HuH-7 (cell line): ENCODE measurements at regions not wholly inside any gene's neighbourhood (a gene's known extent, or its start where the extent isn't known, plus 50 kb on each side); places are given as distances from the start of the nearest gene placed in this dataset.

Source experiments
- DNase-seq: peaks from one replicate; pipeline ENCODE4 v3.0.0; 2011; ENCODE audit warnings: low spot score

DNA sequence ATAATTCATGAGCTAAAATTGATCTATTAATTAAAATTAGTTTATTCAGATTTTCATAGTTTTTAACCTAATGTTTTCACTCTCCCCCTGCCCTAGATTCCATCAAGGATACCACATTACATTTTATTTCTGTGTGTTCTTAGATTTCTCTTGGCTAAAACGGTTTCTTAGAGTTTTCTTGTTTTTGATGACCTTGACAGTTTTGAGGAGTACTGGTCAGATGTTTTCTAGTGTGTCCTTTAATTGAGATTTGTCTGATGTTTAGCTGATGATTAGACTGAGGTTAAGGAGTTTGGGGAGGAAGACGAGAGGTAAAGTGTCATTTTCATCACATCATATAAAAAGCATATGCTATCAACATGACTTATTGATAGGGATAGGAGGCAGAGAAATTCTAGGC lies 475.9 kb downstream of the SQOR start:
- no peak for DNase-seq

DNA sequence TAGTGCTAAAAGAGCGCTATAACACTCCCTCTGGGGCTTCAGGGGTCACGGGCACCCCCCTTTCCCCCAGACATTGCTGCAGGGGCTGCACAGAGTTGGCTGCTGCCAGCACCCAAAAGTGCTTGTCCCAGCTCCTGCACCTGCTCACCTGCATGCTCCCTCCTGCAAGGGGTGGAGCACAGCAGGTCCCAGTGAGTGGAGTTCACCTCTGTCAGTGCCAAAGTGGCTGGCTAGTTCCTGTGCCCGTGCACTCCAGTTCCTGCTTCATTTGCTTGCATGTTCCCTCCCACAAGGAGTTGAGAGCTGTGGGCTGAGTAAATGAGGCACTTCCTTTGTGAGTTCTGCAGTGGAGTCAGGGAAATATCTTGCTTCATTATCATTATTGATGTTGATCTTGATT lies 476.9 kb downstream of the SQOR start:
- no peak for DNase-seq

DNA sequence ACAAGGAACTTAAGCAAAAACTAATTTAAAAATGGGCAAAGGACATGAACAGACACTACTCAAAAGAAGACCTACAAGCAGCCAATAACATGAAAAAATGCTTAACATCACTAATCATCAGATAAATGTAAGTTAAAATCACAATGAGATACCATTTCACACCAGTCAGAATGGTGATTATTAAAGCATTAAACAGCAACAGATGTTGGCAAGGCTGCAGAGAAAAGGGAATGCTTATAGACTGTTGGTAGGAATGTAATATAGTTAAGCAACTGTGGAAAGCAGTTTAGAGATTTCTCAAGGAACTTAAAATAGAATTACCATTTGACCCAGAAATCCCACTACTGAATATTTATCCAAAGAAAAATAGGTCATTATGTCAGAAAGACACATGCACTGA lies 482.2 kb downstream of the SQOR start:
- DNase-seq: no peak

DNA sequence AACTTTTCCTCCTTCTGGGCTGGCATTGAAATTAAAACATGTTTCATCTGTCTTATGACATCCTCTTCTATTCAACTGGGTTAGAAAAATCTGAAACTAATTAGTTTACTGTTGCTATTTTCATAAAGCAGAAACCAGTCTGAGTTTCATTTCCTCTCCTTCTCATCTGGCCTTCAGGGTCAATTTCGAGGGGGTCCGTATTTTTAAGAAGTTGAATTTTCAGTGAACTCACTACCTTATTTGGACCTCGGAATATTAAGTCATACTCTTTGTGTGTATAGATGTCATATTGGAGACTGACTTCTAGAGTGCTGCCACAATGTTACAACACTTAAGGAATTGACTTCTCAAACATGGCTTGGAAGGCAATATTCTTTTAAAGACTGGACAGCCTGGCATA lies 485.9 kb downstream of the SQOR start:
- DNase-seq: no peak

DNA sequence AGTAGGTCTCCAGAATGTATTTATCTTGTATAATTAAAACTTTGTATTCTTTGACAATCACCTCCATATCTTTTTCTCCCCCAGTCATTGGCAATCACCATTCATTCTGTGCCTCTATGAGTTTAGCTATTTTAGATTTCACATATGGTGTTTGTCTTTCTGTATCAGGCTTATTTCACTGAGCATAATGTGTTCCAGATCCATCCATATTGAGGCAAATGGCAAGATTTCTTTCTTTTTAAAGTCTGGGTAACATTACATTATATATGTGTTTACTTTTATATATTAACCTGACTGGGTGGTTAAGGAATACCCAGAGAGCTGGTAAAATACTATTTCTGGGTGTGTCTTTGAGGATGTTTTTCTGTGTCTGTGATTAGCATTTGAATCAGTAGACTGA lies 486.6 kb downstream of the SQOR start:
- no peak for DNase-seq

DNA sequence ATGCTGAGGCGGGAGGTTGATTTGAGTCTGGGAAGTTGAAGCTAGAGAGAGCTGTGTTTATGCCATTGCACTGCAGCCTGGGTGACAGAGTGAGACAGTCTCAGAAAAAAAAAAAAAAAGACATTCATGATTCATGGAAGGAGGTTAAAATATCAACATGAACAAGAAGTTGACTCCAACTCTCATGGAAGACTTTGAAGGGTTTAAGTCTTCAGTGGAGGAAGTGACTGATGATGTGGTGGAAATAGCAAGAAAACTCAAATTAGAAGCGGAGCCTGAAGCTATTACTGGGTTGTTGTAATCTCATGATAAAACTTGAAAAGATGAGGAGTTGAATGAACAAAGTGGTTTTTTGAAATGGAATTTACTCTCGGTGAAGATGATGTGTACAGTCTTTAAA lies 491.8 kb downstream of the SQOR start:
- no peak for DNase-seq

DNA sequence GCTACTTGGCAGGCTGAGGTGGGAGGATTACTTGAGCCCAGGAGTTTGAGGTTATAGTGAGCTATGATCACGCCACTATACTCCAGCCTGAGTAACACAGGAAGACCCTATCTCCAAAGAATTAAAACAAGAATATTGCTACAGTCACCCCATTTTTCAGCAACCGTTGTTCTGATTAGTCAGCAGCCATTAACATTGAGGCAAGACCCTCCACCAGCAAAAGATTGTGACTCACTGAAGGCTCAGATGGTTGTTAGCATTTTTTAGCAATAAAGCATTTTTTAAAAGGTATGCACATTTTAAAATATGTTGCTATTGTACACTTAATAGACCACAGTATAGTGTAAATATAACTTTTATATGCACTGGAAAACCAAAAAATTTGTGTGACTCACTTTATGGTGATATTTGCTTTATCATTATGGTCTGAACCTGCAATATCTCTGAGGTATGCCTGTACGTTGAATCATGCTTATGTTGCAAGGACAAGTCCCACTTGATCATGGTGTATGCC lies 492.6 kb downstream of the SQOR start:
- no peak for DNase-seq

DNA sequence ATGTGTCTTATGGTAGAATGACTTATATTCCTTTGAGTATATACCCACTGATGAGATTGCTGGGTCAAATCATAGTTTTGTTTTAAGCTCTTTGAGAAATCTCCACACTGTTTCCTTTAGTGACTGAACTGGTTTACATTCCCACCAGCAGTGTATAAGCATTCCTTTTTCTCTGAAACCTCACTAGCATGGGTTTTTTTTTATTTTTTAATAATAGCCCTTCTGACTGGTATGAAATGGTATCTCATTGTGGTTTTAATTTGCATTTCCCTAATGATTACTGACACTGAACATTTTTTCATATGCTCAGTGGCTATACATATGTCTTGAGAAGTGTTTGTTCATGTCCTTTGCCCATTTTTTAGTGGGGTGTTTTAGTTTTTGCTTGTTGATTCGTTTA lies 494.3 kb downstream of the SQOR start:
- DNase-seq: no peak

DNA sequence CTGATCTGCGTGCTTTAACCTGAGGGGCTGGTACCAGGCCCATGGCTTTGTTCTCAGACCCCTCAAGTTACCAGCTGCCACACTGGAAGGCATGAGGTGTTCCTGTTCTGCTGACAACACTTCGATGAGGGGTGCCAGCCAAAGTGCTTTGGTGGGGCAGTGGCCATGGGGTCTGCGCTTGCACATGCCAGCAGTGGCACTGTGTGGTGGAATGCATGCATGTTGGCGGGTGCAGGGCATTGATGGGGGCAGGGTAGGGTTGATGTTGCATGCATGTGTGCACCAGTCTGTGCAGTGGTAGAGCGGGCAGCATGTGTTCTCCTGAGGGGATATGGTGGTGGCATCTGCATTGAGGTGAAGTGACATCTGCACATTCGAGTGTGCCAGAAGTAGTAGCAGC lies 497.0 kb downstream of the SQOR start:
- no peak for DNase-seq

DNA sequence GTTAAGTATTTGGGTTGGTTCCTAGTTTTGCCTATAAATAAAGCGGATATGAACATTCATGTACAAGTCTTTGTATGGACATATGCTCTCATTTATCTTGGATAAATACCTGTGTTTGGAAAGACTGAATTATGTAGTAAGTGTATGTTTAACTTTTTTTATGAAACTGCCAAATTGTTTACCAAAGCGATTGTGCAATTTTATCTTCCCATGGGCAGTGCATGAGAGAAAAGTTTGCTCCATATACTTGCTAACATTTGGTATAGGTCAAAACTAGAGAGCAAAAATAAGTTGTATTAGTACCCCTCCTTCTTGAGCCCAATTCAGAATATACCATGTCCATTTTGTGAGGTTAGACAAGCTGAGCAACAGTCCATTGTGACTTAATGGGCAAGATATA lies 502.6 kb downstream of the SQOR start:
- no peak for DNase-seq

DNA sequence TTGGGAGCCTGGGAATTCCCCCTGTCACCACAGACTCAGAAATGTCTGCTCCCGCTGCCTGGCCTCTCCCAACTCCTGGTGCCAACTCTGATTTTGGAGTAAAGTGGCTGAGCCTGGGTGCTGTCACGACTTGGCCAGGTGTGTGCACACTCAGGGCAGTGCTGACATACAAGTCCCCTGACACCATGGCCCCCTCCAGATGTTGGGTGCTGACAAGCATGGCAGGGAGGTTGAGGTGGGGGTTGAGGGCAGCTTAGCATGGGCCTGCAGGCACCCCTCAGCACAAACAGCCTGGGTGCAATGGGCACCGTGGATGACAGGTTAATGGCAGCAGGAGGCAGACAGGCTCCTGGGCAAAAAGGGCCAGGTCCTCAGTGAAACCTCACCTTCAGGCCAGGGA lies 511.2 kb downstream of the SQOR start:
- no peak for DNase-seq

DNA sequence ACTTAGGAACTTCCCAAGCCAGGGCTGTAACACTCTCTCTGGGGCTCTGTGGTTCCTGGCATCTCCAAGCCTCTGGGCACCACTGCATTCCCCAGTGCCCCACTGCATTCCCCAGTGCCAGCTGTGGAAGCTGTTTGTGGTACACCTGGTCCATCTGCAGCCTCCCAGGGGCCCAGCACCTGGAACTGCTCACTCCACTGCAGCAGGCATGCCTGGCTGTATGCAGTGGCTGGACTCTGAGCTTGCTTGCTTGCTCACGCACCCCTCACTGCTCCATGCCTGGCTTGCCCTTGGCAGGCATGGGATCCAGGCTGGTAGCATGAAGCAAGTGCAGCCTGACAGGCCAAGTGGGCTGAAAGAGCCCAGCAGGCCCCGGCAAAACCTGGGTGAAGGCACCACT lies 512.1 kb downstream of the SQOR start:
- DNase-seq: no peak

DNA sequence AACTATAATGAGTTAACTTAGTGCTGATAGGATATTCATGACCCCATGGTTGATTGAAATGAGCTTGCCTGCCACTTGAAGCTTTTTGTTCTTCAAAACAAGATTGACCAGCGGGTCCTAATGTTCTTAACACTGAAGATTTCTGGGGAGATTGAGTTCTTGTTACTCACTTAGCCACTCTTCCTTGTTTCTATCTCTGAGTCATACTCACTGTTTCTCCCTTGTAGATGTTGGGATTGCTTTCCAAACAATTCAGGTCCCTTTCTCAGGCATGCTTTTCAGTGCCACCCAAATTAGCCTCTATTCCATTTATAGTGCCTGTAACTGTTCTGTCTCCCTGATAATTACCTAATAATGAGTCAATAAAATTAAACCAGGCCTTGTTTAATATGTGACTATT lies 517.0 kb downstream of the SQOR start:
- no peak for DNase-seq

DNA sequence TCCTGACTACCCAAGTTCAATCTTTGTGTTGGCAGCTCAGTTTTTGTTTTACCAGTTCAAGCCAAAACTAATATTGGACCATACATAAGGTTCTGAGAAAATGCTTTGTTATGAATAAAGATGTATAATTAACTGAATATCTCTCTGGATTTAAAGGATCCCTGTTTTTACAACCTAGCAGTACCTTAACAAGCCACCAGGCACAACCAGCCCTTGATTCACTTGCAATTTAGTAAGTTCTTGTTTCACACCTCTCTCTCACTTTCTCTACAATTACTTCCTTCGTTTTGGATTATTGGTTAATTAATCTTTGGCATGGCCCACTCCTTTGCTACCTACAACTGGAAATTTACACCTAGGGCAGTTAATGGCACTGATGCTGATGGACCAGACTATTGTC lies 531.9 kb downstream of the SQOR start:
- DNase-seq: no peak

DNA sequence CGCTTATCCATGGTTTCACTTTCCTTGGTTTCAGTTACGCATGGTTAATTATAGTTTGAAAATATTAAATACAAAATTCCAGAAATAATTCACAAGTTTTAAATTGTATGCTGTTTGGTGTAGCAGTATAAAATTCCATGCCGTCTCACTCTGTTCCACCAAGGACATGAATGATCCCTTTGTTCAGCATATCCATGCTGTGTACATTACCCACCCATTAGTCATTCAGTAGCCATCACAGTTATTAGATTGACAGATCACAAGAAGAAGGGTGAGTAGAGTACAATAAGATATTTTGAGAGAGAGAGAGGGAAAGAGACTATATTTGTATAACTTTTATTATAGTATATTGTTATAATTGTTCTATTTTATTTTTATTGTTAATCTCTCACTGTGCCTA lies 535.5 kb downstream of the SQOR start:
- DNase-seq: no peak

DNA sequence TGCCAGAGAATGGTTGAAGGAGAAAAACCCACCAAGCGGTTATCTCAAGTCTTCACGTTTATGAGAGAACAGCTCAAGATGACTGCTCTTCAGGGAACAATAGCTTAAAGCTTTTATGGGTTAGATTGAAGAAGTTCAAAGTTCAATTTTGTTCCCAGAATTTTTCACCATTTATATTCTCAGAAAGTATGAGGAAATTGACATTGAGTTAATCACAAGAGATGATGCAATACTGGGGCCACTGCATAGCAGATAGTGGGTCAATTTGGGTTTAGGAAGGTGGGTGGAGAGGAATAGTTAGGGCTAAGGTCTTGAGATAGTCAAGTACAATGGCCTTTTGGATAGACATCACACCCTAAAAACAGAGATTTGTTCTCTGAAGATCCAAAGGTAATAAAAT lies 539.3 kb downstream of the SQOR start:
- DNase-seq: no peak

DNA sequence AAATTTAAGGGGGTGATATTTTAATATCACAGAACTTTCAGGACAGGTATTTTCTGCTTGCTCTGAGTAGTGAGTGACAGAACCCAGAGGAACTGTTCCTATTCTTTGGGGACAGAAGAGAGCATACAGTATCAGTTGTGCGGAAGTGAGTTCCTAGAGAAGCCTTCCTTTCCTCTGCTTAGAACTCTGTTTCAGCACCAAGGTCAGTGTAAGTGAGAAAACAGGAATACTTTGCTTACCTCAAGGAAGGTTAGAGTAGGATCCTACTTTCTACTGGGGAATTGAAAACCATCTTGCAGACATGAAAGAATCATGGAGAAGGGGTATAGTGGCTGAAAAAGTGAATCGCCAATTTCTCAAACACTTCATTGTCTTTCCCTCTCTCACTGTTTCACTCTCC lies 542.4 kb downstream of the SQOR start:
- DNase-seq: no peak

DNA sequence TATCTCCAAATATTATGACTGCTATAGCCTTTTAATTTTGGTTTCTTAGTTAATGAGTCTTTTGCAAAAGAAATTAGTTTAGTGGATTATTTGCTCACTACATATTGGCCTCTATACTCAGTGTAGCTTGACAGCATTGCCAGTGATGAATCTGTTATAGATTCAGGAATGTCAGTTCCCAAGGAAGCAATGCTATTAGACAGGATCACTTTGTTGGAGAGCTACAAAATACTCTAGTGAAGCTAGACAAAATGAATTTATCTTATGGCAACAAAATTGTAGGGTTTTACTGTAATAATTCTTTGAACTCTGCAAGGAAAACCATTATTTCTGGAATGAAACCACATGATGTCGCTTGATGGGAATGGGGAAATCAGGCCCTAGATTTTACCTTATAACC lies 543.3 kb downstream of the SQOR start:
- no peak for DNase-seq

DNA sequence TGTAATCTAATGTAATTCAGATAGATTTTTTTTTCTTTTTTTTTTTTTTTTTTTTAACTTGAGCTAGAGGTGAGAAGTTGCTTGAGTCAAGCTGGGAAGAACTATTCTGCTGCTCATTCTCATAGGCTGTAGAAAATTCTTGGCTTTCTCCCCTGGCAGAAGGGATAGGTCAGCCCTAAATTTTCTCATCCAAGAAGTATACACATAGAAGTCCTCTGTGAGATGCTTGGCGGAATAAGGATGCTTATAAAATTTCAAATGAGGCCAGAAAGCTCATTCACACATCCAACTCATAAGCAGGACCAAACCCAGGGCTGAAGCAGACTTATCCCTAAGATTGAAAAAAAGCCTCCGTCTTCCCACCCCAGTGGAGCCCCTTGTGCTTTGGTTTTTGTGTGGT lies 572.5 kb downstream of the SQOR start:
- DNase-seq: no peak

DNA sequence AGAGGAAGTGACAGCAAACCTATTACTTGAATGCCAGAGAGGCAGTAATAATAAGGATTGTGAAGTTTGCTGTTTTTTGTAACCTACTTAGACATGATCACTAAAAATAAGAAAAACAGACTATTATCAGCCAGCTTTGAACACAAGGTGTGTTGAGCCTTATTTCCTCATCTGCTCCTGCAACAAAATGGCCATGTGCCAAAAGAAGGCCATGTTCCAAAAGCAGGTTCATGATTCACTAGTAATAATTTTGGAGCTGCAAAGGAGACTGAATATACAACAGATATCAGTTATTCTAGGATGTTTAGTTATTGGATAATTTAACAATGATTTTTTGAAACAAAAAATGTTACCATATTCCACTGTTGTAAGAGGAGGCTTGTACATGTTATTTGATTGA lies 578.7 kb downstream of the SQOR start:
- no peak for DNase-seq

DNA sequence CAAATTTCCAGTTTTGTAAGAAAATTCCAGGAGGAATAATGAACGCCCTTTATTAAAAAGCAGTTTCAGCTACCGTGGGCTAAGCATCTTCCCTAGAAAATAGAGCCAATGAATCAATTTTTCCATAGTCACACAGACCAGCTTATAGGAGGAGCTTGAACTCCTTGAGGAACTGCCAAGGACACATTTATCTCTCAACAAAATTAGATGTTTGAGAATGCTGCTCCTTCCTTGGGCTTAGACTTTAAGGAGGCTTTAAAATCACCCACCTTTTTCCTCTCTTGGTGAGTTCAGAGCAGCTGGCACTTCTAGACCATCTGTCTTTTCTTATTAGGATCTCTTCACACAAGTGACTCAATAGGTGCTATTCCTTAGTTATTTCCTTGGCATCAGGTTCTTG lies 588.0 kb downstream of the SQOR start:
- no peak for DNase-seq

DNA sequence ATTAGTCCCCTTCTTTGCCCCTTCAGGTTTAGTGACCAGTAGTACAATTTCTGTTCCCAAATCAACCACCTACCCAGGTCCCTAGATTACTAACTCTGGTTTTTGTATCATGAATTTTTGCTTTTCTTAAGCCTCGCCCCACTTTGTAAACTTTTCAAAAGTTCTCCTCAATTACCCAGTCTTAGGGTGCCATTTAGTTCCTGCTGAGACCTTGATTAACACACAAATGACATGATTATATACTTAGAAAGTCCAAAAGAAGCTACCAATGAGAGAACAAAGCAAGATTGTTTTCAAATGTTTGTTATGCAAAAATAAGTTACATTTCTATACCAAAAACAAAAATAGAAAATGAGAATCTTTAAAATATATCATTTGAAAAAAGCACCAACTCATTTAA lies 594.4 kb downstream of the SQOR start:
- no peak for DNase-seq

DNA sequence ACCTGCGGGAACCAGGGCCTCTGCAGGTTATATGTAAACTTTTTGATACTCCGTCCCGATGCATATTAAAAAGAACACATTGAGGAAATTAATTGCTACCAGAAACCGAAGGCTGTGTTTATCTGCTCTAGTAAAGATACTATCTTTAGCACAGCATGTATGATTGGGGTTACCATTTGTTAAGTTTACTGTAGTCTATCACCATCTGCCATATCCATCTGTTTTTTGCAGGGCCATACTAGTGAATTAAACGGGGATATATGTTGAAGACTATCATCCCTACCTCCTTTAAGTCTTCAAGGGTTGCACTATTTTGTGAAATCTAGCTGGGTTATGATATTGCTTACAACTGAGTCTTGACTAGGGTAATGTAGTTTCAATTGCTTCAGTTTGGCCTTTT lies 597.0 kb downstream of the SQOR start:
- DNase-seq: no peak

DNA sequence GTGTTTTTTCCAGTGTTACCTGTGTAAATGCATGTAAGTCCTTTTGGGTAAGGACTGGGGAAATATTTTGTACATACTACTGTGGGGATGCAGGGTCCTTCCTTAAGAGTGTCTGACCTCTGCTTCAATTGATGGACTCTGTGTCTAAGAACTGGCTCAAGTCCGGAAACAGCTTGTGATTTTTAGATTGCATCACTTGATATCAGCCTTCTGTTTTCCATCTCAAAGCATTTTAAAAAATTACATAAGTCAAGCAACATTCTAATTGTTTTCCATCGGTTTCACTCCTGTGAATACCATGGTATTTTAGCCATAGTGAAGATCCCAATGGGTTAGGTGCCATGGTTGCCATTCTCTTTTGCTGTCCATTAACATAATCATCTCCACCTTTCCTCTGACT lies 597.6 kb downstream of the SQOR start:
- no peak for DNase-seq

DNA sequence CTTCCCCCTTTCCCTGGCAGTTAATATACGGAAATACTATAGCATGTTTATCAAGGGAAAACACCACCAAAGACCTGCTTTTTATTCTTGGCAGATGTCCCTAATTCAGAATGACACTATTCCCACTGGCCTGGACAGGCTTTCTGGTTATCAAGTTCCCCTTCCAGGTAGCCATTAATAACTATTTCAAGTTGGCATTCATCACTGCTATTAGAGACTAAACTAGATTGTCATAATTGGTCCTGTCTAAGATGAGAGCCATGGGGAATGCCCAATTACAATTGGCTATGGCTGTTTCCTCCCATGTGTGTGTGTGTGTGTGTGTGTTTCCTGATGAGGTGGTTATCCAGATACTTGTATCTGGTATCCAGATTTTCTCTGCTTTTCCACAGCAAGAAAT lies 608.1 kb downstream of the SQOR start:
- no peak for DNase-seq
